Left renal cortex interstitium (tissue), 4 donors: ENCODE measurements at regions not wholly inside any gene's neighbourhood (a gene's known extent, or its start where the extent isn't known, plus 50 kb on each side); places are given as distances from the start of the nearest gene placed in this dataset.

ENCODE experiments used
- DNase-seq, 4 donors: peaks; one replicate each; pipeline ENCODE4 v3.0.0-alpha.2; 2013; ENCODE audit warnings: low read depth in 4 of 4, low spot score in 2 of 4, missing footprints in 1 of 4

DNA sequence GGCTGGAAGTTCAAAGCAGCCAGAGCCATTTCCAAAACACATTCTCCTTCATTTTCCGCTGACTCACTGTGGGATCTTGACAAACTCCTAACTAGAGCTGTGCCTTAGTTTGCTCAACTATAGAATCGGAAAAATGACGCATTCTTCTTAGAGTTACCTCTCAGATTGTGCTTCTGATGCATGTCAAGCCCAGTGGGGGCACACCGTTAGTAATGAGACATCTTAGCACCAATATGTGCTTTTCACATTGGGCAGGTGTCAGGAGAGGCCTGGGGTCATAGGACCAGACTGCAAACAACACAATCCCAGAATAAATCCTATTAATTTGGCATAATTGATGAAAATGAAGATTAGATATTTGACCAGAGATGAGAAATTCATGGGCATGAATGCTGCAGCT is 71.3 kb upstream of the UBE3A start:
- no peak for DNase-seq

GRCh38 chr15:25509703-25510102 is 70.9 kb upstream of the UBE3A start:
- DNase-seq = no peak

GRCh38 chr15:25508369-25509002 is 69.7 kb upstream of the UBE3A start:
- peak in 1 of 4 donors; percentile 10 for DNase-seq

- DNase-seq = no peak
Measured at GRCh38 chr15:25504307-25504706, 65.5 kb upstream of the UBE3A start.

DNA sequence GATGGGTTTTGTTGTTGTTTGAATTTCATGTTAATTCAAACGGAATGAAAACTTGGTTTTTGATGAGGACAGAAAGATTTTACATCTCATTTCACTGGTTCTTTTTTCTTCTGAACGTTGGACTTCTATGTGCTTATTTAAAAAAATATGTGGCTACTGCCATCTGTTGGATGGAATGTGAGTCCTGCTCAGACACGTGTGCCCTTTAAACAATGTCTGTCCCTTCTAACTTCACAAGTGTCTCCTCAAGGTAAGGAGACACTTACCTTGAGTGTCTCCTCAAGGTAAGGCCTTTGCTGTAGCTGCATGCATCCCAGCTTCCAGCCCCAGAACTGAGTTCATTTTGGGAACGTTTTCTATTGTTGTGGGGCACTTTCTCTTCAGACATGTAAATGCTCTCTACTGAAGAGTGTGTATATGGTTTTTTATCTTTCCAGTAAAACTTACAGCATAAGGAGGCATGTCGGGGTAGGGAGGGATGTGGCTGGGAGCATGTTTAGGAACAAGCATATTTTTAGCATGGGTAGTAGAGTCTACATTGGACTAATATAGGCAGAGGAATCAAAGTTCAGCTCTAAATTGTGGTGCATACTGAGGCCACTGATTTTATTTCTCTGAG is 63.1 kb upstream of the UBE3A start:
- DNase-seq = peak in 1 of 4 donors; percentile 25

DNA sequence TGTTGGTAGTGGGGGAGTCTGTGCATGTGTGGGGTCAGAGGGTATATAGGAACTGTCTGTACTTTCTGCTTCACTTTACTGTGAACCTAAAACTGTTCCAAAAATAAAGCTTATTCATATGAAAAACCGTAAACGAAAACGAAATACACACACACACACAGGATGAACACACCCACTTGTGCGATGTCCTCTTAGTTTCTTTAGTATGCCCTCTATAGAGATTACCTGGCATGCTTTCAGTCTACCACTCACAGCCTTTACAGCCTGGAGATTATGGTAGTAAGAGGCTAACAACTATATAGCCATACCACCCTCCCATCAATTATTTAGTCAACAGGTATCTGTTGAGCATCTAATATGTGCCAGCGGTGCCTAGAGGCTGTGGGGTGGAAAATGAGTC is 60.0 kb upstream of the UBE3A start:
- DNase-seq = no peak

DNA sequence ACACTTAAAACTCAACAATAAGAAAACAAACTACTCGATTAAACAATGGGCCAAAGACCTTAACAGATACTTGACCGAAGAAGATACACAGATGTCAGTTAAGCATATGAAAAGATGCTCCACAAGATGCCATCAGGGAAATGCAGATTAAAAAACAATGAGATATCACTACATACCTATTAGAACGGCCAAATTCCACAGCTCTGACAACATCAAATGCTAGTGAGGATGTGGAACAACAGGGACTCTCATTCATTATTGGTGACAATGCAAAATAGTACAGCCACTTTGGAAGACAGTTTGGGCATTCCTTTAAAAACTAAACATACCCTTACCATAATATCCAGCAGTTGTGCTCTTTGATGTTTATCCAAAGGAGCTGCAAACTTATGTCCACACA is 59.1 kb upstream of the UBE3A start:
- DNase-seq = no peak

- no peak for DNase-seq
Measured at GRCh38 chr15:25493823-25494526, 55.2 kb upstream of the UBE3A start.

DNA sequence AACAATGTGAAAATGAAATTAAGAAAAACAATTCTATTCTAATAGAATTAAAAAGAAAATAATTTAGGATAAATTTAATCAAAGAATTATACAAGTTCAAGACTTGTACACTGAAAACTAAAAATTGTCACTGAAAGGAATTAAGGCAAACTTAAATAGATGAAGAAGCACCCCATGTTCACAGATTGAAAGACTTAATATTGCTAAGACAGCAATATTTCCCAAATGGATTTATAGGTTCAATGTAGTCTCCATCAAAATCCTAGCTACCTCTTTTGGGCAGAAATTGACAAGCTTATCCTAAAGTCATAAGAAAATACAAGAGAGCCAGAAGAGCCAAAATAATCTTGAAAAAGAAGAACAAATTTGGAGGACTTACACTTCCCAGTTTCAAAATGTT is 53.5 kb upstream of the UBE3A start:
- no peak for DNase-seq
